ENCODE measurements at regions not wholly inside any gene's neighbourhood (a gene's known extent, or its start where the extent isn't known, plus 50 kb on each side); places are given as distances from the start of the nearest gene placed in this dataset.

DNA sequence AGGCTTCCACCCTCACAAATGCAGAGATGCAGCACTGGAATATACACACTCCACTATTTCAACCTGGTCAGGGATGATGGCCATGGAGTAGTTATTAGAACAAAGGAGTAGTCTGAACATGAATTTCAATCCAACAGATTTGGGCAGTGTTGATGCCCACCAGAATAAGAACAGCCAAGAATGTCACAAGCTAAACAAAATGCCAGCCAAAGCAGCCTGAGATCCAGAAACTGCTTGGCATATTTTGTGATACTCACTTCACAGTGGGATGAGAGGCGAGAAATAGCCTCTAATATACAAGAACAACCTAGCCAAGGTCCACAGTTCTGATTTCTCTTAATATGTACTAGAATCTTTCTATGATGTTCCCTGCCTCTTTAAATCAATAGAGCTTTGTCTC lies 58.6 kb upstream of the KLF7 start:
- H3K9ac ChIP-seq (ENCODE audit: low read length), result no peak overlapping the region
- H4K20me1 ChIP-seq (ENCODE audit: insufficient read depth), result no peaks in the 10 kb centered on the region
- no peaks in the 10 kb centered on the region for H3K79me2 ChIP-seq (replicated peaks; ENCODE audit: insufficient read depth, low read length)
- H3K9me3 ChIP-seq (ENCODE audit: low read length), result no peaks in the 10 kb centered on the region
- H3F3A ChIP-seq (ENCODE audit: insufficient read depth, low read length, poor library complexity, severe bottlenecking), result no peaks in the 10 kb centered on the region
- no peaks in the 10 kb centered on the region for H3K36me3 ChIP-seq (ENCODE audit: insufficient read depth, low read length)
- H3K27me3 ChIP-seq (ENCODE audit: insufficient read depth, low read depth, low read length), result no peaks in the 10 kb centered on the region
- H3K4me3 ChIP-seq (ENCODE audit: low read length), result no peak overlapping the region
- peak overlapping the region; percentile 16 for H2AFZ ChIP-seq (ENCODE audit: low read depth, low read length)
- H3K4me2 ChIP-seq (ENCODE audit: low read length), result no peak overlapping the region
- peak overlapping the region; percentile 59 for H3K27ac ChIP-seq (ENCODE audit: low read length)
- TF ChIP-seq, protein P1, sequence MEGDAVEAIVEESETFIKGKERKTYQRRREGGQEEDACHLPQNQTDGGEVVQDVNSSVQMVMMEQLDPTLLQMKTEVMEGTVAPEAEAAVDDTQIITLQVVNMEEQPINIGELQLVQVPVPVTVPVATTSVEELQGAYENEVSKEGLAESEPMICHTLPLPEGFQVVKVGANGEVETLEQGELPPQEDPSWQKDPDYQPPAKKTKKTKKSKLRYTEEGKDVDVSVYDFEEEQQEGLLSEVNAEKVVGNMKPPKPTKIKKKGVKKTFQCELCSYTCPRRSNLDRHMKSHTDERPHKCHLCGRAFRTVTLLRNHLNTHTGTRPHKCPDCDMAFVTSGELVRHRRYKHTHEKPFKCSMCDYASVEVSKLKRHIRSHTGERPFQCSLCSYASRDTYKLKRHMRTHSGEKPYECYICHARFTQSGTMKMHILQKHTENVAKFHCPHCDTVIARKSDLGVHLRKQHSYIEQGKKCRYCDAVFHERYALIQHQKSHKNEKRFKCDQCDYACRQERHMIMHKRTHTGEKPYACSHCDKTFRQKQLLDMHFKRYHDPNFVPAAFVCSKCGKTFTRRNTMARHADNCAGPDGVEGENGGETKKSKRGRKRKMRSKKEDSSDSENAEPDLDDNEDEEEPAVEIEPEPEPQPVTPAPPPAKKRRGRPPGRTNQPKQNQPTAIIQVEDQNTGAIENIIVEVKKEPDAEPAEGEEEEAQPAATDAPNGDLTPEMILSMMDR (IDR thresholded peaks at IDR 0.05; ENCODE audit: poor library complexity, severe bottlenecking), result no peak
- TF ChIP-seq SMC3 (conservative IDR thresholded peaks at IDR 0.05; ENCODE audit: poor library complexity) (no peak), EZH2 (IDR thresholded peaks at IDR 0.05; ENCODE audit: borderline replicate concordance, insufficient read depth, low read length, poor library complexity, severe bottlenecking) (no peak), EP300 (conservative IDR thresholded peaks at IDR 0.05; ENCODE audit: poor library complexity, severe bottlenecking) (no peak), TAF1 (IDR thresholded peaks at IDR 0.05; ENCODE audit: low read depth) (no peak), RAD21 (conservative IDR thresholded peaks at IDR 0.05) (no peak), POLR2AphosphoS5 (IDR thresholded peaks at IDR 0.05) (no peak), MXI1 (conservative IDR thresholded peaks at IDR 0.05; ENCODE audit: poor library complexity, severe bottlenecking) (no peak)
- TF ChIP-seq, protein P2, sequence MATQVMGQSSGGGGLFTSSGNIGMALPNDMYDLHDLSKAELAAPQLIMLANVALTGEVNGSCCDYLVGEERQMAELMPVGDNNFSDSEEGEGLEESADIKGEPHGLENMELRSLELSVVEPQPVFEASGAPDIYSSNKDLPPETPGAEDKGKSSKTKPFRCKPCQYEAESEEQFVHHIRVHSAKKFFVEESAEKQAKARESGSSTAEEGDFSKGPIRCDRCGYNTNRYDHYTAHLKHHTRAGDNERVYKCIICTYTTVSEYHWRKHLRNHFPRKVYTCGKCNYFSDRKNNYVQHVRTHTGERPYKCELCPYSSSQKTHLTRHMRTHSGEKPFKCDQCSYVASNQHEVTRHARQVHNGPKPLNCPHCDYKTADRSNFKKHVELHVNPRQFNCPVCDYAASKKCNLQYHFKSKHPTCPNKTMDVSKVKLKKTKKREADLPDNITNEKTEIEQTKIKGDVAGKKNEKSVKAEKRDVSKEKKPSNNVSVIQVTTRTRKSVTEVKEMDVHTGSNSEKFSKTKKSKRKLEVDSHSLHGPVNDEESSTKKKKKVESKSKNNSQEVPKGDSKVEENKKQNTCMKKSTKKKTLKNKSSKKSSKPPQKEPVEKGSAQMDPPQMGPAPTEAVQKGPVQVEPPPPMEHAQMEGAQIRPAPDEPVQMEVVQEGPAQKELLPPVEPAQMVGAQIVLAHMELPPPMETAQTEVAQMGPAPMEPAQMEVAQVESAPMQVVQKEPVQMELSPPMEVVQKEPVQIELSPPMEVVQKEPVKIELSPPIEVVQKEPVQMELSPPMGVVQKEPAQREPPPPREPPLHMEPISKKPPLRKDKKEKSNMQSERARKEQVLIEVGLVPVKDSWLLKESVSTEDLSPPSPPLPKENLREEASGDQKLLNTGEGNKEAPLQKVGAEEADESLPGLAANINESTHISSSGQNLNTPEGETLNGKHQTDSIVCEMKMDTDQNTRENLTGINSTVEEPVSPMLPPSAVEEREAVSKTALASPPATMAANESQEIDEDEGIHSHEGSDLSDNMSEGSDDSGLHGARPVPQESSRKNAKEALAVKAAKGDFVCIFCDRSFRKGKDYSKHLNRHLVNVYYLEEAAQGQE (IDR thresholded peaks at IDR 0.05; ENCODE audit: borderline replicate concordance), result no peak
- no peaks in the 10 kb centered on the region for H3K9me2 ChIP-seq (ENCODE audit: insufficient read depth, low read length)

GRCh38 chr2:207224791-207225482 lies 59.2 kb upstream of the KLF7 start:
- Histone ChIP-seq H3K4me2 (ENCODE audit: low read length) (no peak overlapping the region), H3K9me2 (ENCODE audit: insufficient read depth, low read length) (no peaks in the 10 kb centered on the region), H3K36me3 (ENCODE audit: insufficient read depth, low read length) (no peaks in the 10 kb centered on the region), H4K20me1 (ENCODE audit: insufficient read depth) (no peaks in the 10 kb centered on the region), H3K4me3 (ENCODE audit: low read length) (no peak overlapping the region), H3K9me3 (ENCODE audit: low read length) (no peaks in the 10 kb centered on the region), H3K27me3 (ENCODE audit: insufficient read depth, low read depth, low read length) (no peaks in the 10 kb centered on the region), H2AFZ (ENCODE audit: low read depth, low read length) (peak overlapping the region; percentile 16), H3K9ac (ENCODE audit: low read length) (no peak overlapping the region), H3K79me2 (replicated peaks; ENCODE audit: insufficient read depth, low read length) (no peaks in the 10 kb centered on the region), H3K27ac (ENCODE audit: low read length) (peak overlapping the region; percentile 59), H3F3A (ENCODE audit: insufficient read depth, low read length, poor library complexity, severe bottlenecking) (no peaks in the 10 kb centered on the region)
- TF ChIP-seq EP300 (conservative IDR thresholded peaks at IDR 0.05; ENCODE audit: poor library complexity, severe bottlenecking) (no peak), SMC3 (conservative IDR thresholded peaks at IDR 0.05; ENCODE audit: poor library complexity) (no peak), MXI1 (conservative IDR thresholded peaks at IDR 0.05; ENCODE audit: poor library complexity, severe bottlenecking) (no peak), TAF1 (IDR thresholded peaks at IDR 0.05; ENCODE audit: low read depth) (no peak), RAD21 (conservative IDR thresholded peaks at IDR 0.05) (no peak), EZH2 (IDR thresholded peaks at IDR 0.05; ENCODE audit: borderline replicate concordance, insufficient read depth, low read length, poor library complexity, severe bottlenecking) (no peak), POLR2AphosphoS5 (IDR thresholded peaks at IDR 0.05) (no peak)
- TF ChIP-seq, protein P2 (IDR thresholded peaks at IDR 0.05; ENCODE audit: borderline replicate concordance), result no peak
- TF ChIP-seq, protein P1 (IDR thresholded peaks at IDR 0.05; ENCODE audit: poor library complexity, severe bottlenecking), result no peak
